BJ (cell line): ENCODE measurements at regions not wholly inside any gene's neighbourhood (a gene's known extent, or its start where the extent isn't known, plus 50 kb on each side); places are given as distances from the start of the nearest gene placed in this dataset.

Source experiments
- CTCF ChIA-PET: fragments of 350-600 bp; formaldehyde crosslinking; extraction: SDS; loops from one replicate; lab custom pipeline; 2021; ENCODE audit warnings: antibody characterized with exemption, inconsistent platforms; lab: Yijun Ruan, JAX
- POLR2A ChIA-PET: fragments of 300-600 bp; sonication (Branson Sonifier 250); formaldehyde crosslinking; extraction: SDS; loops from one replicate; lab custom pipeline; 2021; ENCODE audit warnings: antibody characterized with exemption; lab: Charles Lee
- DNase-seq: peaks from one replicate; pipeline ENCODE4 v3.0.0-alpha.2; 2011; ENCODE audit warnings: low read depth
- H3K27me3 ChIP-seq: 2 replicates; pipeline ENCODE4 v1.6.0; 2011; ENCODE audit warnings: low read length; ENCODE audit not compliant: control insufficient read depth, insufficient read depth
- H3K36me3 ChIP-seq: 2 replicates; pipeline ENCODE4 v1.5.1; 2011; ENCODE audit warnings: low read length; ENCODE audit not compliant: control insufficient read depth, insufficient read depth
- H3K4me3 ChIP-seq: 2 replicates; pipeline ENCODE4 v1.5.1; 2011; ENCODE audit warnings: low read depth, mild to moderate bottlenecking, control low read depth, low read length
- CTCF ChIP-seq: IDR thresholded peaks from 2 replicates; pipeline ENCODE4 v1.5.1; 2011; ENCODE audit warnings: low read depth, mild to moderate bottlenecking, control low read depth, inconsistent platforms, low read length, moderate library complexity; ENCODE audit not compliant: insufficient read depth

DNA sequence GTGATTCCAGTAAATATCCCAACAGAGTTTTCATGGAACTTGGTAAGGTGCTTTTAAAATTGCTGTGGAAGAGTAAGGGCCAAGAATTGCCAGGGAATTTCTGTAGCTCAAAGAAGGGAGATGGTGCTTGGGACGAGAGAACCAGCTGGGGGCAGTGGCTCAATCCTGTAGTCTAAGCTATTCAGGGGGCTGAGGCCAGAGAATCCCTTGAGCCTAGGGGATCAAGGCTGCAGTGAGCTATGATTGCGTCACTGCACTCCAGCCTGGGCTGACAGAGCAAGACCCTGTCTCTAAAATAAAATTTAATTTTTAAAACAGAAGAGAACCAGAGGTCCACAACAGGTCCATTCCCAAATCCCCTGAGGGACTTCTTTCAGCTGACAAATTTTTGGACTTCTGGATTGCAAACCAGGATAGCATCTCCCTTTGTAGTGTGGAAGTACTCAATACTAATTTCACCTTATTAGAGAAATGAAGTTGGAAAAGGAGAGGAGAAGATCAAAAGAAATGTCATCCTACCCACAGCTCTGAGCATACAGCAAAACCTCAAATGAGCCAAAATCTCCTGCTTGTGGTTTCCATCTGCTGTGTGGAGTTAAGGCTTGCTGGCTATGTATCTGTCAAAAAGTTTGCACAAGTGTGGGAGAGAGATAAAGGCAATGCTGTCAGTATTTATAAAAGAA is 59.2 kb upstream of the CLPB start:
- no peaks in the 10 kb centered on the region for H3K27me3 ChIP-seq
- CTCF ChIA-PET = interaction anchor here (0.9 to 3.4 kb wide), 5 partner anchors 10 to 93 kb away, joined by 3 to 15 read pairs (median 5); no protein-coding TSS in a partner anchor
- POLR2A ChIA-PET = no interaction called here
- TF ChIP-seq CTCF = no peak
- H3K36me3 ChIP-seq = no peaks in the 10 kb centered on the region
- H3K4me3 ChIP-seq = no peak overlapping the region
- no peak for DNase-seq

GRCh38 chr11:72491001-72491400 is 56.7 kb upstream of the CLPB start:
- POLR2A ChIA-PET = no interaction called here
- Histone ChIP-seq H3K36me3 (no peaks in the 10 kb centered on the region), H3K4me3 (no peak overlapping the region), H3K27me3 (peaks cover 4% of the 10 kb centered on the region)
- no peak for DNase-seq
- no peak for TF ChIP-seq CTCF
- CTCF ChIA-PET = interaction anchor here (0.6 to 3.4 kb wide), 5 partner anchors 19 to 267 kb away, joined by 3 to 15 read pairs (median 4); no protein-coding TSS in a partner anchor
